OCI-LY7 (cell line): ENCODE measurements at regions not wholly inside any gene's neighbourhood (a gene's known extent, or its start where the extent isn't known, plus 50 kb on each side); places are given as distances from the start of the nearest gene placed in this dataset.

Experiments used
- CTCF ChIP-seq: fragments of 200-600 bp; sonication (generic); conservative IDR thresholded peaks from 2 replicates; pipeline ENCODE4 v1.5.1; 2014; ENCODE audit warnings: mild to moderate bottlenecking, antibody characterized with exemption, low read length, moderate library complexity, mixed read lengths
- EZH2phosphoT487 ChIP-seq: fragments of 200-600 bp; sonication (generic); IDR thresholded peaks from 2 replicates; pipeline ENCODE4 v1.6.1; 2018; ENCODE audit warnings: low read depth, borderline replicate concordance, mild to moderate bottlenecking, mixed run types, antibody characterized with exemption, low read length, moderate library complexity, mixed read lengths

- TF ChIP-seq CTCF: no peak
- no peak for TF ChIP-seq EZH2phosphoT487
Observed at GRCh38 chr6:54467384-54467783, 159.1 kb downstream of the TINAG start.
